ENCODE measurements at regions not wholly inside any gene's neighbourhood (a gene's known extent, or its start where the extent isn't known, plus 50 kb on each side); places are given as distances from the start of the nearest gene placed in this dataset.

DNA sequence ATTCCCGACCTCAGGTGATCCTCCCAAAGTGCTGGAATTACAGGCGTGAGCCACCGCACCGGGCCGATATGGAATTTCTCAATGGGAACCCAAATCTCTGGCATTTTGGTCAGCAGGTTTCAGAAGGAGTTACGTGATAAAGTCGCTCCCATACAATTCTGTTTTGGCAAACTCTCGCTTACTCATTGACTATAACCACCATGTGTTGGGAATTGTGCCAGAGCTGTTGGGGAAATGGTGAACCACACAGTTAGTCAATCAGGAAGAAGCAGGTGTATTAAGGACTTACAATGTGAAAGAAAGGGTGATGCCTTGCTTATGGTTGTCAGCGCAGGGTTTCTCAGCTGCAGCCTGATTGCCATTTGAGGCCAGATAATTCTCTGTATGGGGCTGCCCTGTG is 410.5 kb downstream of the QKI start:
- H3K4me1 ChIP-seq (ENCODE audit: control insufficient read depth, insufficient read depth, low read length): no peaks in the 10 kb centered on the region
- no peak overlapping the region for H3K27ac ChIP-seq (ENCODE audit: low read length)
- H3K4me3 ChIP-seq (ENCODE audit: low read length): no peak overlapping the region
- WGBS: 91% methylated on average over 9 of the region's 9 CpGs
- DNase-seq (no peak), ATAC-seq (no peak)
- intact Hi-C loops (cut with DNase I): no loop called here
- H3K27me3 ChIP-seq (ENCODE audit: control insufficient read depth, insufficient read depth): no peaks in the 10 kb centered on the region
- H3K9me3 ChIP-seq (ENCODE audit: control insufficient read depth, low read length): no peaks in the 10 kb centered on the region

DNA sequence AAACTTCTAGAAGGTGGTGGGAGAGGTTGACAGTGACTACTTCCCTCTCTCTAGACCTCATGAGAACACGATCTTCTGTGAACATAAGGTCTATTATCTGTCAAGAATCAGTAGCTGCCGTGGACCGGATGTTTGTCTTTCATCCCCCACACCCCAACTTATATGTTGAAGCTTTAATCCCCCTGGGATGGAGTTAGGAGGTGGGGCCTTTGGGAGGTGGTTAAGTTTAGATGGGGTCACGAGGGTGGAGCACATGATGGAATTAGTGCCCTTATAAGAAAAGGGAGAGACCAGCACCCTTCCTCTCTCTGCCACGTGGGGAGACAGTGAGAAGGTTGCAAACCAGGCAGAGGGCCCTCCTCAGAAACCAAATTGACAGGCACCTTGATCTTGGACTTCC is 409.1 kb downstream of the QKI start:
- Histone ChIP-seq H3K9me3 (ENCODE audit: control insufficient read depth, low read length) (no peaks in the 10 kb centered on the region), H3K27ac (ENCODE audit: low read length) (no peak overlapping the region), H3K4me3 (ENCODE audit: low read length) (no peak overlapping the region), H3K27me3 (ENCODE audit: control insufficient read depth, insufficient read depth) (no peaks in the 10 kb centered on the region), H3K4me1 (ENCODE audit: control insufficient read depth, insufficient read depth, low read length) (no peaks in the 10 kb centered on the region)
- intact Hi-C loops (cut with DNase I): no loop called here
- no peak for DNase-seq
- ATAC-seq: no peak
- 80% methylated on average over 5 of the region's 5 CpGs for WGBS

DNA sequence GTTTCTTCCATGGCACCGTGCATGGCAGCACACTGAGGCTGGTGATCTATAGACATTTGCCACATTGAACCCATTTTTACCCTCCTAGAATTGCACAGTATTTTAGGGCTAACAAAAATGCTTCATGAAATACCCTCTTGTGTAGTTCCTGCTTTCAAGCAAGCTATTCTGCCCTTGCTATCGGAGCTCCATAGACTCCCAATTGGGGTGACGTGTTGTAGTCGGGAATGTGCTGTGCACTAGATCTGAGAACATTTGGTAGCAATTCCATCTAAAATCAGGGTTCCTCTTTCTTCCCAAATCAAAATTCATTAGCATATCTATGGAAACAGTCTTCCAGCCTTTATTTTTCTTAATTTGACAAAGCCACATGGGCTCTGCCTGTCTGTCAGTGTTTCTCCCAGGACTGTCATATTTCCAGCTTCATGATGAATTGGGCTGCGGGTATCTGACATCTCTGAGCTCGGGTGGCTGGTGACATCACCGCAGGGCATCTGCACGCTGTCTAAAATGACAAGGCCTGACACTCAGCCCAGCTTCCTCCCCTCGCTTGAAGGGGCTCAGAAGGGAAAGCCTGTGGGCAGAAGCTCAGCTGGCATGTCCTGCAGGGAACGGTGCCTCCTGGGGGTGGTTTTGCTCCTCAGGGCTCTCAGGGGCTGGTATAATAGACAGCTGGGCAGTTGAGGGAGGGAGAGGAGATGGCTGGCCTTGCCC is 406.4 kb downstream of the QKI start:
- Histone ChIP-seq H3K9me3 (ENCODE audit: control insufficient read depth, low read length) (no peaks in the 10 kb centered on the region), H3K4me3 (ENCODE audit: low read length) (no peak overlapping the region), H3K27me3 (ENCODE audit: control insufficient read depth, insufficient read depth) (no peaks in the 10 kb centered on the region), H3K27ac (ENCODE audit: low read length) (no peak overlapping the region), H3K4me1 (ENCODE audit: control insufficient read depth, insufficient read depth, low read length) (no peaks in the 10 kb centered on the region)
- WGBS: 68% methylated on average over 10 of the region's 10 CpGs
- ATAC-seq: peak in 1 of 2 donors; percentile 29
- DNase-seq: peak in 1 of 3 donors; percentile 29
- intact Hi-C loops (cut with DNase I): no loop called here

DNA sequence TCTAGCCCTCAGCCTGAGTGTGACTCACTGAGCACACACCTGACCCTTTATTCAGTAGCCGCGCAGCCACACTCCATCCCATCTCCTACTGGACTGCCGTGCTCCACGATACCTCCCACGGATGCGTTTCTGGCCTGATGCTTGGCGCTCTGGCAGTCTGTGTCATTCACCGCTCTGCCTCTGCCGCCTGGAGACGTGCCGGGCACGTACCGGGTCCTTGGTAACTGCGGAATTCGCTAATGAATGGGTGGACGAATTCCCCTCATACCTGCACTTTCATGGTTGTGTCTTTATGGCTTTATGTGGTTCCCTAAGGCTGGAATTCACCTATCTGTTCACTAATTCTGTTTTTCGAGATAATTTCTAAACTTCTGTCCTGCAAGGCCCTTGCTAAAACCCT is 405.7 kb downstream of the QKI start:
- H3K27ac ChIP-seq (ENCODE audit: low read length): no peak overlapping the region
- intact Hi-C loops (cut with DNase I): no loop called here
- no peak for ATAC-seq

DNA sequence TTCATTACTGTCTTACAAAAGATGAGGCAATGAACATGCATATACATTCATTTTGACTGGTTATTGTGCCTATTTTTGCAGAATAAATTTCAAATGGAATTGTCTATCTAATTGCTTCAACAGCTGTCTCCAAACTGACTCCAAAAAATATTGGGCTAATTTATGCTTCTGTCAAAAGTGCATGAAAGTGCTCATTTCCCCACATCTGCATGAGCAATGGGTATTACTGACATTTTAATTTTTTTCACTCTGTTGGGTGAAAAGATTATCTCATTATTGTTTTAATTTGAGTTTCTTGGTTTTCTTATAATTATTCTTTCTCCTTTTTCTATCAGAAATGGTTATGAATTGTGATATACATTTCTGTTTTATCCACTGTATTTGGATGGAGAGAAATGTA is 404.2 kb downstream of the QKI start:
- no peaks in the 10 kb centered on the region for H3K27me3 ChIP-seq (ENCODE audit: control insufficient read depth, insufficient read depth)
- H3K27ac ChIP-seq (ENCODE audit: low read length): no peak overlapping the region
- no peak for ATAC-seq
- H3K4me1 ChIP-seq (ENCODE audit: control insufficient read depth, insufficient read depth, low read length): no peaks in the 10 kb centered on the region
- no peaks in the 10 kb centered on the region for H3K9me3 ChIP-seq (ENCODE audit: control insufficient read depth, low read length)
- intact Hi-C loops (cut with DNase I): no loop called here
- no peak for DNase-seq
- H3K4me3 ChIP-seq (ENCODE audit: low read length): no peak overlapping the region

More for the DNA sequence above, 405.7 kb downstream of the QKI start:
- Histone ChIP-seq H3K9me3 (ENCODE audit: control insufficient read depth, low read length) (no peaks in the 10 kb centered on the region), H3K27me3 (ENCODE audit: control insufficient read depth, insufficient read depth) (no peaks in the 10 kb centered on the region), H3K4me3 (ENCODE audit: low read length) (no peak overlapping the region), H3K4me1 (ENCODE audit: control insufficient read depth, insufficient read depth, low read length) (no peaks in the 10 kb centered on the region)
- DNase-seq: no peak
- 96% methylated on average over 17 of the region's 17 CpGs for WGBS

DNA sequence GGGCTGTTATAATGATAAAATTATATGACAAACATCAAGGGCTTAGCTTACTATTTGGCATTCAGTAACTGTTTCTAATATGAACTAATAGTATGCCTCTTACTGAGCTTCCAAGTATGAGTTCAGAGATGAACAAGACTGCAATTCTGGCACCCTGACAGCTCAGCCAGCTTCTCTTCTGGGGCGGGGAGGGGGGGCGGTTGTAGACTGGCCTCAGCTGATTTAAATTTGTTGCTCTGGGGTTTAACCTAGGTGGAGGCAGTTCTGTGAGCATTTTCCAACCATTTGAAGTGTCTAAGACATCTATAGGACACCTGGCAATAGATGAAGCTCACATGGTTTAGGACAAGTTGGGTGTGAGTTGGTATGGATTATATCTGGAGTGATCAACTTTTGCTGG is 401.9 kb downstream of the QKI start:
- Histone ChIP-seq H3K27me3 (ENCODE audit: control insufficient read depth, insufficient read depth) (no peaks in the 10 kb centered on the region), H3K9me3 (ENCODE audit: control insufficient read depth, low read length) (no peaks in the 10 kb centered on the region), H3K4me1 (ENCODE audit: control insufficient read depth, insufficient read depth, low read length) (no peaks in the 10 kb centered on the region), H3K4me3 (ENCODE audit: low read length) (no peak overlapping the region), H3K27ac (ENCODE audit: low read length) (no peak overlapping the region)
- 83% methylated on average over 2 of the region's 2 CpGs for WGBS
- ATAC-seq: no peak
- intact Hi-C loops (cut with DNase I): no loop called here
- DNase-seq: no peak

DNA sequence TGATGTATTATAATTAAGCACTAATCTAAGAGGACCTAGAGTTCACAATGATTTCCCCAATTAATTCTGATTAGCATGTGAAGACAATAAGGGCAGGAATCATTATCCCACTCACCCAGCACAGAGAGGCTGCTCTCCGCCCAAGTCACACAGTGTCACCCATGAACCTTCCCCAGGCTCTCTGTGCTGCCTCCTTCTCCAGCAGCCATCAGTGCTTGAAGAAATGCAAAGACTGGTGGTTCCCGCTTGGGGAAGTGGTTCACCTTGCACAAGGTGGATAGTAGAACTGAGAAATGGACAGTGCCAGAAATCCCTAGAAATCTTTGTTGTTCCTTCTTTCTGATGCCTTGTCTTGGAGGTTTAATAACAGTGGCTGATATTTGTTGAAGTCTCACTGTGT is 401.3 kb downstream of the QKI start:
- H3K27me3 ChIP-seq (ENCODE audit: control insufficient read depth, insufficient read depth): no peaks in the 10 kb centered on the region
- H3K4me3 ChIP-seq (ENCODE audit: low read length): no peak overlapping the region
- no peaks in the 10 kb centered on the region for H3K4me1 ChIP-seq (ENCODE audit: control insufficient read depth, insufficient read depth, low read length)
- DNase-seq (no peak), ATAC-seq (no peak)
- H3K27ac ChIP-seq (ENCODE audit: low read length): no peak overlapping the region
- intact Hi-C loops (cut with DNase I): no loop called here
- over 99% methylated on average over 2 of the region's 2 CpGs for WGBS
- no peaks in the 10 kb centered on the region for H3K9me3 ChIP-seq (ENCODE audit: control insufficient read depth, low read length)

DNA sequence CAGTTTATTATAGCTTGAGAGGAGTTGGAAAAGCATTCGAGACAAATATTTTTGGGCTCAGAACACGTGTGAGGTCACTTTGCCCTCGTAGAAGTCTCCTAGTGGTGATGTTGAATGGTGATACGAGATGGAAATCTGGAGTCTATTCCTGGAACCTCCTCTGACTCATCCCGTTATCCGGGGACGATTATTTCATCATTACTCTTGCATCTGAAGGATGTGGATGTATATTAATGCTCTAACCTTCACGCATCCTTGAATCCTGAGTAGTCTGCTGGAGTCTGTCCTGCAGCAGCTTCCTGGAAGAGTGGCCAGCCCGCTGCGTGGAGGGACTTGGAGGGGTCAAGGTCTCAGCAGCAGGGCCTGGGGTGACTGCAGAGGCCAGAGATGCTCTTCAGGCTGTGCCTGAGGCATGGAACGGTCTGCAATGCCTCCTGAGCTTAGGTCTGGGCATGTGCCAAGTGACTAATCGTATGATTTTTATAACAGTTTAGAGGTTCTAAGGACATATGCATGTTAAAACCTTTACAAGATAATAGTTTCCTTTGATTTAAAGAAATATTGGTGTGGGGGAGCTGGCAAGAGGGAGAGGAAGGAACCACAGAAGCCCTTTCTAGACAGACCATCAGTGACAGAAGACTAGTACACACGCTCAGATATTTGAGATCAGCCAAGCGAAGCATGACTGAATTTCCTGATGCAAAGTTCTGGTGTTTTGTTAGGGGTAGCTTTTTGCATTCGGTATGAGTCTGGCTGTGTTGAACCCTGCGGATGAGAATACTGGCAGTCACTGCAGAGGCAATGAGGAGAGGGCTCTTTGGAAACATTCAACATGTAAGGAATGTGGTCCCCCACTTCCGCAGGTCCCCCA is 400.2 kb downstream of the QKI start:
- DNase-seq: peak in 1 of 3 donors; percentile 32
- H3K4me1 ChIP-seq (ENCODE audit: control insufficient read depth, insufficient read depth, low read length): no peaks in the 10 kb centered on the region
- no peak overlapping the region for H3K27ac ChIP-seq (ENCODE audit: low read length)
- intact Hi-C loops (cut with DNase I): no loop called here
- ATAC-seq: peak in 1 of 2 donors; percentile 41
- no peaks in the 10 kb centered on the region for H3K27me3 ChIP-seq (ENCODE audit: control insufficient read depth, insufficient read depth)
- WGBS: 63% methylated on average over 17 of the region's 17 CpGs
- no peak overlapping the region for H3K4me3 ChIP-seq (ENCODE audit: low read length)
- no peaks in the 10 kb centered on the region for H3K9me3 ChIP-seq (ENCODE audit: control insufficient read depth, low read length)

DNA sequence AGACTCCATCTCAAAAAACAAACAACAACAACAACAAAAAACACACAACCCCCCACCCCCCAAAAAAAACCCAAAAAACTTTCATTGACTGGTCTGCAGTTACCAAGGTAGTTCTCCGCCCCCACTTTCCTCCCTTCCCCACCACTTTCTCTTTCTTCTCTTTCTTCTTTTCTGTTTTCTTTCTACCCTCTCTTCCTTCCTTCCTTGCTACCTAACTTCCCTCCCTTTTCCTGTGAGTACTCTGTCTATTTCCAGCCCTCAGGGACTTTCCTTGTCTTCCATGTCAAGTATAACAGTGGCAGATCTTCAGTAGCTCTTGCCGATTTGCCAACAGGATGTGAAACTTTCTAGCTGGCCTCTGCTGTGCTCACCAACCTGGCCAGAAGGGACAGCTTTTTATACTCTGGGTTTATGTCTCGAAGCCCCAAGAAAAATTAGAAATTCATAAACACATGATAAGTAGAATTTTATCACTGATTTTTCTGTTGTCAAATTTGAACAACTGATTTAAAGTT is 399.5 kb downstream of the QKI start:
- Histone ChIP-seq H3K9me3 (ENCODE audit: control insufficient read depth, low read length) (no peaks in the 10 kb centered on the region), H3K4me3 (ENCODE audit: low read length) (no peak overlapping the region), H3K27ac (ENCODE audit: low read length) (no peak overlapping the region), H3K4me1 (ENCODE audit: control insufficient read depth, insufficient read depth, low read length) (no peaks in the 10 kb centered on the region), H3K27me3 (ENCODE audit: control insufficient read depth, insufficient read depth) (no peaks in the 10 kb centered on the region)
- DNase-seq (no peak), ATAC-seq (no peak)
- intact Hi-C loops (cut with DNase I): no loop called here
- 73% methylated on average over 3 of the region's 3 CpGs for WGBS

DNA sequence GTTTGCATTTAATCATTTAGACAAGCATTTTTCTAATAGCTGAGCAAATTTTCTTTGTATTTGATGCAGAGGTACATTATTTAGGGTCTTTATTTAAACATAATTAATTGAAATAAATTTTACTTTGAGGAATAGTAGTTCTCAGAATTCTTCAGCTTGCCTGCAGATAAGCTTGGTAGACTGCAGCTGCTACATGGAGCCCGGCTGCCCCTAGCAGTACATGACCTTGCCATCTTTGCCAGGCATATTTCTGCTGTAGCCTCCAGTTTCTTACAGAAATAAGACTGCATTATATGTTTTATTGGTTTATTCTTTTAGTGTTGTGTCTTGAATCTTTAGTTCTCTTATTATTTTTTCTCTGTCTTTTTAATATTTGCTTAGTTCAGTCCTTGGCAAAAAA is 396.8 kb downstream of the QKI start:
- intact Hi-C loops (cut with DNase I): no loop called here
- no peaks in the 10 kb centered on the region for H3K4me1 ChIP-seq (ENCODE audit: control insufficient read depth, insufficient read depth, low read length)
- DNase-seq (no peak), ATAC-seq (no peak)
- no peak overlapping the region for H3K27ac ChIP-seq (ENCODE audit: low read length)
- no peak overlapping the region for H3K4me3 ChIP-seq (ENCODE audit: low read length)
- no peaks in the 10 kb centered on the region for H3K27me3 ChIP-seq (ENCODE audit: control insufficient read depth, insufficient read depth)
- WGBS: 69% methylated on average over 1 of the region's 1 CpG
- no peaks in the 10 kb centered on the region for H3K9me3 ChIP-seq (ENCODE audit: control insufficient read depth, low read length)

DNA sequence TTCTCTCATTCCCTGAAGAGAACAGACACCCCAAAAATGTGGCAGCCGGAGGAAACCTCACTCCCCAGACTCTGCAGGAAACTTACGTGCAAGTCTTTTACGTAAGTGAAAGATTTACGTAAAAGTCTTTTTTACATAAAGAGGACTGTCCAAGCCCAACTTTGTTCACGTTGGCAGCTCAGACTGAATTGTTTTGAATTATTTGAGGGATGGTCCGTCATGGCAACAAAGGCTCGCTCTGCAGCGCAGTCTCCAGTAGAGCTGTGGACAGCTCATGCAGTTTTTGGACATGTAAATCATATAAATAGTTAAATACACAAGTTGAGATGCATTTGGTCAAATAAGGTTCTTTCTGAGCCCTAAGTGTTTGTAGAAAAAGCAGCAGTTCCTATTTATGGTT is 394.8 kb downstream of the QKI start:
- Histone ChIP-seq H3K9me3 (ENCODE audit: control insufficient read depth, low read length) (no peaks in the 10 kb centered on the region), H3K4me1 (ENCODE audit: control insufficient read depth, insufficient read depth, low read length) (no peaks in the 10 kb centered on the region), H3K27ac (ENCODE audit: low read length) (no peak overlapping the region), H3K27me3 (ENCODE audit: control insufficient read depth, insufficient read depth) (no peaks in the 10 kb centered on the region), H3K4me3 (ENCODE audit: low read length) (no peak overlapping the region)
- intact Hi-C loops (cut with DNase I): no loop called here
- DNase-seq: no peak
- no peak for ATAC-seq
- 96% methylated on average over 8 of the region's 8 CpGs for WGBS

All from right cardiac atrium (tissue), 5 donors.